Gastrocnemius medialis (tissue), 4 donors: ENCODE measurements at regions not wholly inside any gene's neighbourhood (a gene's known extent, or its start where the extent isn't known, plus 50 kb on each side); places are given as distances from the start of the nearest gene placed in this dataset.

Experiments used
- POLR2A ChIP-seq, 2 donors: fragments of 450-650 bp; IDR thresholded peaks; one replicate each; pipeline ENCODE4 v1.6.1; 2017; ENCODE audit warnings: antibody characterized with exemption in 2 of 2, mild to moderate bottlenecking in 2 of 2, moderate library complexity in 2 of 2
- TF ChIP-seq, protein P1 (sequence below), 5 experiments: fragments of 450-650 bp in 3 of 5; fragments of 200-600 bp in 2 of 5; sonication (generic) in 2 of 5; IDR thresholded peaks in 4 of 5; conservative IDR thresholded peaks in 1 of 5; 1 replicate in 4 of 5; 2 replicates in 1 of 5; pipeline ENCODE4 v1.5.1; 2016 to 2019; ENCODE audit warnings: antibody characterized with exemption in 5 of 5, mild to moderate bottlenecking in 3 of 5, moderate library complexity in 3 of 5

GRCh38 chrX:137428221-137428661 lies 137.7 kb upstream of the ZIC3 start:
- TF ChIP-seq, protein P1, sequence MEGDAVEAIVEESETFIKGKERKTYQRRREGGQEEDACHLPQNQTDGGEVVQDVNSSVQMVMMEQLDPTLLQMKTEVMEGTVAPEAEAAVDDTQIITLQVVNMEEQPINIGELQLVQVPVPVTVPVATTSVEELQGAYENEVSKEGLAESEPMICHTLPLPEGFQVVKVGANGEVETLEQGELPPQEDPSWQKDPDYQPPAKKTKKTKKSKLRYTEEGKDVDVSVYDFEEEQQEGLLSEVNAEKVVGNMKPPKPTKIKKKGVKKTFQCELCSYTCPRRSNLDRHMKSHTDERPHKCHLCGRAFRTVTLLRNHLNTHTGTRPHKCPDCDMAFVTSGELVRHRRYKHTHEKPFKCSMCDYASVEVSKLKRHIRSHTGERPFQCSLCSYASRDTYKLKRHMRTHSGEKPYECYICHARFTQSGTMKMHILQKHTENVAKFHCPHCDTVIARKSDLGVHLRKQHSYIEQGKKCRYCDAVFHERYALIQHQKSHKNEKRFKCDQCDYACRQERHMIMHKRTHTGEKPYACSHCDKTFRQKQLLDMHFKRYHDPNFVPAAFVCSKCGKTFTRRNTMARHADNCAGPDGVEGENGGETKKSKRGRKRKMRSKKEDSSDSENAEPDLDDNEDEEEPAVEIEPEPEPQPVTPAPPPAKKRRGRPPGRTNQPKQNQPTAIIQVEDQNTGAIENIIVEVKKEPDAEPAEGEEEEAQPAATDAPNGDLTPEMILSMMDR (IDR thresholded peaks at IDR 0.05 in 4 of 5, conservative IDR thresholded peaks at IDR 0.05 in 1 of 5) = no peak
- no peak for TF ChIP-seq POLR2A (IDR thresholded peaks at IDR 0.05)
